Gastroesophageal sphincter (tissue), 3 donors: ENCODE measurements at regions not wholly inside any gene's neighbourhood (a gene's known extent, or its start where the extent isn't known, plus 50 kb on each side); places are given as distances from the start of the nearest gene placed in this dataset.

Experiments used
- EP300 ChIP-seq: sonication (generic); formaldehyde crosslinking; IDR thresholded peaks from one replicate; pipeline ENCODE4 v1.6.1; 2017; ENCODE audit warnings: antibody characterized with exemption, mild to moderate bottlenecking
- POLR2A ChIP-seq, 2 donors: fragments of 450-650 bp; IDR thresholded peaks; one replicate each; pipeline ENCODE4 v1.6.1; 2017; ENCODE audit warnings: antibody characterized with exemption in 2 of 2, mild to moderate bottlenecking in 2 of 2, moderate library complexity in 1 of 2
- TF ChIP-seq, protein P1 (sequence below), 4 experiments: fragments of 200-600 bp in 2 of 4; fragments of 450-650 bp in 2 of 4; sonication (generic) in 1 of 4; IDR thresholded peaks; one replicate each; pipeline ENCODE4 v1.5.1; 2017 to 2019; ENCODE audit warnings: antibody characterized with exemption in 4 of 4, mild to moderate bottlenecking in 2 of 4, moderate library complexity in 2 of 4

DNA sequence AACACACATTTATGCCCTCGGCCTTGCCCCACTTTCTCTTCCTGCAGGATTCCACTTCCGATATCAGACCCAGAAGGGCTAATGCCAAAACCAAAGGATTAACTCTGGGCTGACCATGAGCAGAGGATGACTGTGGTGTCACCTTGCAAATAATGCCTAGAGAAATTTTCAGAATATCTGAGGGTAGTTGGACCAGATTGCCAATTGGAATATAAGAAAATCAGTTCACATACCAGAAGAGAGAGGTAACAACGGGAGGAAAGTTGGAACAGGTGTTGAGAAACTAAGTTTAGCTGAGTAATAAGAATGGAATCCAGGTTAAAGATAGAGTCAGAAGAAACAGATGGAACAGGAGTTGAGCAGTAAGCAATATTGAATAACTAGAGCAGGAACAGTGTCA lies 232.7 kb upstream of the UBE2E3 start:
- TF ChIP-seq EP300 (no peak), POLR2A (IDR thresholded peaks at IDR 0.05) (no peak)
- TF ChIP-seq, protein P1, sequence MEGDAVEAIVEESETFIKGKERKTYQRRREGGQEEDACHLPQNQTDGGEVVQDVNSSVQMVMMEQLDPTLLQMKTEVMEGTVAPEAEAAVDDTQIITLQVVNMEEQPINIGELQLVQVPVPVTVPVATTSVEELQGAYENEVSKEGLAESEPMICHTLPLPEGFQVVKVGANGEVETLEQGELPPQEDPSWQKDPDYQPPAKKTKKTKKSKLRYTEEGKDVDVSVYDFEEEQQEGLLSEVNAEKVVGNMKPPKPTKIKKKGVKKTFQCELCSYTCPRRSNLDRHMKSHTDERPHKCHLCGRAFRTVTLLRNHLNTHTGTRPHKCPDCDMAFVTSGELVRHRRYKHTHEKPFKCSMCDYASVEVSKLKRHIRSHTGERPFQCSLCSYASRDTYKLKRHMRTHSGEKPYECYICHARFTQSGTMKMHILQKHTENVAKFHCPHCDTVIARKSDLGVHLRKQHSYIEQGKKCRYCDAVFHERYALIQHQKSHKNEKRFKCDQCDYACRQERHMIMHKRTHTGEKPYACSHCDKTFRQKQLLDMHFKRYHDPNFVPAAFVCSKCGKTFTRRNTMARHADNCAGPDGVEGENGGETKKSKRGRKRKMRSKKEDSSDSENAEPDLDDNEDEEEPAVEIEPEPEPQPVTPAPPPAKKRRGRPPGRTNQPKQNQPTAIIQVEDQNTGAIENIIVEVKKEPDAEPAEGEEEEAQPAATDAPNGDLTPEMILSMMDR (IDR thresholded peaks at IDR 0.05) = no peak
